K562 (cell line): ENCODE measurements at regions not wholly inside any gene's neighbourhood (a gene's known extent, or its start where the extent isn't known, plus 50 kb on each side); places are given as distances from the start of the nearest gene placed in this dataset.

Experiments used
- ATAC-seq: fragments of 200-7000 bp; cut with Tn5 transposase; 3 replicates; pipeline ENCODE4 v1.9.1; 2020; ENCODE audit warnings: moderate library complexity
- BruUV-seq: library from RNA; stranded (reverse); fragments of 400-500 nt; replicated peaks from 2 replicates; lab custom pipeline; 2021; lab: Mats Ljungman, UMichigan
- CTCF ChIA-PET: fragments of 300-600 bp; formaldehyde crosslinking; extraction: SDS; loops from one replicate; lab custom pipeline; 2021; ENCODE audit warnings: low intra/inter-chr PET ratio; lab: Yijun Ruan, JAX
- POLR2A ChIA-PET: fragments of 300-600, 350-650 bp; sonication (Branson Sonifier 250); formaldehyde crosslinking; extraction: SDS; loops from one replicate; lab custom pipeline; 2021; ENCODE audit warnings: antibody characterized with exemption, inconsistent platforms; lab: Yijun Ruan, JAX
- DNase-seq, 4 experiments: peaks; one replicate each; pipeline versions ENCODE4 v3.0.0 to v3.0.0-alpha.2; 2011 to 2018; ENCODE audit warnings: low spot score in 3 of 4, mixed read lengths in 3 of 4; ENCODE audit errors: extremely low read depth in 1 of 4
- FAIRE-seq: peaks from 2 replicates; lab custom pipeline; 2011; peaks lifted over from hg19 to GRCh38; lab: Jason Lieb, UNC
- H2AFZ ChIP-seq: 2 replicates; pipeline ENCODE4 v1.6.0; 2011; ENCODE audit warnings: low read depth, low read length, control low read depth, inconsistent platforms
- H3K27ac ChIP-seq: fragments of 200-600 bp; 3 replicates; pipeline ENCODE4 v1.8.0; 2011; ENCODE audit warnings: low read depth, mild to moderate bottlenecking, control low read depth, inconsistent platforms, low read length, moderate library complexity, mixed read lengths; ENCODE audit errors: extremely low read depth
- H3K27me3 ChIP-seq, 2 experiments: fragments of 300-600 bp in 1 of 2; 2 replicates in 1 of 2; 3 replicates in 1 of 2; pipeline versions ENCODE4 v1.6.0 to v1.8.0; 2011; ENCODE audit warnings: inconsistent platforms in 2 of 2, low read length in 2 of 2, mild to moderate bottlenecking in 1 of 2, mixed read lengths in 1 of 2, moderate library complexity in 1 of 2; ENCODE audit not compliant: control insufficient read depth in 2 of 2, insufficient read depth in 2 of 2
- H3K36me3 ChIP-seq: fragments of 300-600 bp; 3 replicates; pipeline ENCODE4 v1.8.0; 2011; ENCODE audit warnings: mild to moderate bottlenecking, low read length, inconsistent platforms; ENCODE audit not compliant: control insufficient read depth, insufficient read depth
- H3K4me1 ChIP-seq, 2 experiments: fragments of 200-600 bp in 1 of 2; replicated peaks in 1 of 2; 2 replicates in 1 of 2; 3 replicates in 1 of 2; pipeline versions ENCODE4 v1.5.1 to v1.8.0; 2011; ENCODE audit warnings: inconsistent platforms in 2 of 2, low read length in 2 of 2, mild to moderate bottlenecking in 1 of 2, mixed read lengths in 1 of 2, moderate library complexity in 1 of 2; ENCODE audit not compliant: control insufficient read depth in 2 of 2, insufficient read depth in 2 of 2
- H3K4me2 ChIP-seq: 2 replicates; pipeline ENCODE4 v1.6.1; 2011; ENCODE audit warnings: low read length, control low read depth, inconsistent platforms, mixed read lengths; ENCODE audit not compliant: insufficient read depth
- H3K4me3 ChIP-seq: fragments of 200-600 bp; sonication (generic), shearing (Covaris generic); 2 replicates; pipeline ENCODE4 v1.5.1; 2016; ENCODE audit warnings: control low read depth, inconsistent platforms
- H3K79me2 ChIP-seq: fragments of 200-600 bp; 3 replicates; pipeline ENCODE4 v1.8.0; 2011; ENCODE audit warnings: low read length, inconsistent platforms; ENCODE audit not compliant: control insufficient read depth, insufficient read depth
- H3K9ac ChIP-seq, 2 experiments: 2 replicates each; pipeline versions ENCODE4 v1.6.0 to v1.6.1; 2011; ENCODE audit warnings: low read depth in 2 of 2, low read length in 2 of 2, control low read depth in 1 of 2, inconsistent platforms in 1 of 2, mild to moderate bottlenecking in 1 of 2, mixed read lengths in 1 of 2; ENCODE audit not compliant: insufficient read depth in 1 of 2
- H3K9me1 ChIP-seq: one replicate; pipeline ENCODE4 v1.6.0; 2011; ENCODE audit warnings: inconsistent platforms, mild to moderate bottlenecking, low read length, moderate library complexity; ENCODE audit not compliant: control insufficient read depth, insufficient read depth
- H3K9me3 ChIP-seq: replicated peaks from 2 replicates; pipeline ENCODE4 v1.5.1; 2011; ENCODE audit warnings: low read depth, low read length, inconsistent platforms; ENCODE audit not compliant: control insufficient read depth, insufficient read depth
- H4K20me1 ChIP-seq: replicated peaks from 2 replicates; pipeline ENCODE4 v1.6.1; 2011; ENCODE audit warnings: low read length, inconsistent platforms, mixed read lengths; ENCODE audit not compliant: control insufficient read depth, insufficient read depth
- BCL6 ChIP-seq: fragments of 250-450 bp; sonication (Bioruptor Pico); IDR thresholded peaks from 2 replicates; pipeline ENCODE4 v1.4.0; 2020
- CAMTA2 ChIP-seq: fragments of 250-450 bp; sonication (Bioruptor Pico); conservative IDR thresholded peaks from 2 replicates; pipeline ENCODE4 v1.5.1; 2022
- CBFA2T3 ChIP-seq: fragments of 450-650 bp; IDR thresholded peaks from 2 replicates; pipeline ENCODE4 v1.6.1; 2017
- CEBPB ChIP-seq: fragments of 450-650 bp; IDR thresholded peaks from 2 replicates; pipeline ENCODE4 v1.6.1; 2016; ENCODE audit warnings: missing genetic modification characterization, missing compliant biosample characterization
- EP300 ChIP-seq: IDR thresholded peaks from 2 replicates; pipeline ENCODE4 v1.6.1; 2012; ENCODE audit warnings: low read length, improper control_type of control experiment
- MIER1 ChIP-seq: fragments of 450-650 bp; IDR thresholded peaks from 2 replicates; pipeline ENCODE4 v1.6.1; 2016; ENCODE audit warnings: antibody characterized with exemption, mild to moderate bottlenecking, low read depth
- MYNN ChIP-seq, 2 experiments: sonication (generic); formaldehyde crosslinking in 1 of 2; IDR thresholded peaks; 2 replicates each; pipeline versions ENCODE4 v1.5.0 to v1.6.1; 2016 to 2020; ENCODE audit warnings: antibody characterized with exemption in 1 of 2, missing genetic modification reagents in 1 of 2
- POLR2AphosphoS5 ChIP-seq: IDR thresholded peaks from 2 replicates; pipeline ENCODE4 v1.6.1; 2011; ENCODE audit warnings: mild to moderate bottlenecking, low read depth, low read length, moderate library complexity; ENCODE audit not compliant: control insufficient read depth, insufficient read depth
- RAD21 ChIP-seq, 2 experiments: fragments of 250-450 bp in 1 of 2; fragments of 450-650 bp in 1 of 2; sonication (Bioruptor Pico) in 1 of 2; formaldehyde crosslinking in 1 of 2; IDR thresholded peaks in 1 of 2; conservative IDR thresholded peaks in 1 of 2; 2 replicates each; pipeline versions ENCODE4 v1.4.0 to v1.8.0; 2020 to 2022; ENCODE audit warnings: mild to moderate bottlenecking in 2 of 2, moderate library complexity in 1 of 2
- SLC30A9 ChIP-seq: fragments of 250-450 bp; sonication (Bioruptor Pico); IDR thresholded peaks from 2 replicates; pipeline ENCODE4 v1.8.0; 2022; ENCODE audit warnings: mild to moderate bottlenecking, moderate library complexity
- SREBF1 ChIP-seq: fragments of 150-350 bp; IDR thresholded peaks from 2 replicates; pipeline ENCODE4 v1.6.1; 2014; ENCODE audit warnings: antibody characterized with exemption, low read depth, low read length, borderline replicate concordance
- SUPT5H ChIP-seq: fragments of 450-650 bp; IDR thresholded peaks from 2 replicates; pipeline ENCODE4 v1.6.1; 2016
- TAF15 ChIP-seq: fragments of 200-400 bp; formaldehyde crosslinking; IDR thresholded peaks from 2 replicates; pipeline ENCODE4 v1.6.1; 2017; ENCODE audit warnings: mild to moderate bottlenecking, low read depth, low read length, moderate library complexity
- YY1 ChIP-seq, 3 experiments: IDR thresholded peaks; 2 replicates each; pipeline ENCODE4 v1.6.1; 2011; ENCODE audit warnings: low read length in 2 of 3, mild to moderate bottlenecking in 2 of 3, moderate library complexity in 2 of 3, borderline replicate concordance in 1 of 3, control low read depth in 1 of 3, low read depth in 1 of 3; ENCODE audit not compliant: insufficient read depth in 3 of 3, insufficient replicate concordance in 2 of 3, control insufficient read depth in 1 of 3, insufficient read length in 1 of 3; ENCODE audit errors: extremely low read depth in 1 of 3
- WGBS: fragments of 100-300 bp; shearing (Covaris generic); methylation state at CpG from one replicate; pipeline ENCODE4 v1.1.6; 2016; ENCODE audit warnings: low coverage, mixed read lengths; ENCODE audit not compliant: insufficient coverage; ENCODE audit errors: missing lambda C conversion rate; 5-methylcytosine and 5-hydroxymethylcytosine counted together
- in situ Hi-C: fragments of 300-500 bp; cut with MboI; formaldehyde crosslinking; loops from 4 replicates; pipeline ENCODE4 v1.15.0; 2018; ENCODE audit warnings: inconsistent platforms, mixed read lengths
- intact Hi-C: fragments of 100-400 bp; cut with micrococcal nuclease; formaldehyde crosslinking; loops from 2 replicates; pipeline ENCODE4 v1.14.2; 2022
- TF ChIP-seq, protein P1 (sequence below): sonication (generic); formaldehyde crosslinking; IDR thresholded peaks from 2 replicates; pipeline ENCODE4 v1.8.1; 2023; ENCODE audit warnings: missing genetic modification reagents, mild to moderate bottlenecking, borderline replicate concordance

DNA sequence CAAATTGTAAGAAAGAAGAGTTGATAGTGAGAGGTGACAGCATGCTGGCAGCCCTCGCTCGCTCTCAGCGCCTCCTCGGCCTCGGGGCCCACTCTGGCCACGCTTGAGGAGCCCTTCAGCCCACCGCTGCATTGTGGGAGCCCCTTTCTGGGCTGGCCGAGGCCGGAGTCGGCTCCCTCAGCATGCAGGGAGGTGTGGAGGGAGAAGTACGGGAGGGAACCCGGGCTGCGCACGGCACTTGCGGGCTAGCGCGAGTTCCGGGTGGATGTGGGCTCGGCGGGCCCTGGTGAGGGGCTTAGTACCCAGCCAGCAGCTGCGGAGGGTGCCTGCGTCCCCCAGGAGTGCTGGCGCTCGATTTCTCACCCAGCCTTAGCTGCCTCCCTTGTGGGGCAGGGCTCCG lies 539.7 kb upstream of the CCDC179 start:
- Histone ChIP-seq H3K9ac (no peak overlapping the region), H3K4me3 (no peak overlapping the region), H3K79me2 (no peaks in the 10 kb centered on the region), H3K9me3 (no peaks in the 10 kb centered on the region), H3K9me1 (no peaks in the 10 kb centered on the region), H3K36me3 (no peaks in the 10 kb centered on the region), H3K27me3 (no peaks in the 10 kb centered on the region), H3K4me1 (no peaks in the 10 kb centered on the region), H3K27ac (no peak overlapping the region), H2AFZ (no peak overlapping the region), H4K20me1 (no peaks in the 10 kb centered on the region), H3K4me2 (no peak overlapping the region)
- TF ChIP-seq MIER1 (no peak), SLC30A9 (CRISPR knock-in tag) (no peak), CAMTA2 (CRISPR knock-in tag) (no peak), YY1 (IDR thresholded peaks at IDR 0.05; ENCODE audit: borderline replicate concordance in 1 of 3, control insufficient read depth in 1 of 3, extremely low read depth in 1 of 3, insufficient read depth in 3 of 3, insufficient read length in 1 of 3, insufficient replicate concordance in 2 of 3, low read depth in 1 of 3, low read length in 2 of 3) (no peak), CBFA2T3 (no peak), SUPT5H (no peak), CEBPB (tag) (no peak), BCL6 (no peak), EP300 (no peak), MYNN (IDR thresholded peaks at IDR 0.05) (no peak), MYNN (CRISPR knock-in tag; IDR thresholded peaks at IDR 0.05) (no peak), SREBF1 (no peak), RAD21 (CRISPR knock-in tag; conservative IDR thresholded peaks at IDR 0.05 in 1 of 2, IDR thresholded peaks at IDR 0.05 in 1 of 2) (no peak), TAF15 (no peak), POLR2AphosphoS5 (no peak)
- TF ChIP-seq, protein P1, sequence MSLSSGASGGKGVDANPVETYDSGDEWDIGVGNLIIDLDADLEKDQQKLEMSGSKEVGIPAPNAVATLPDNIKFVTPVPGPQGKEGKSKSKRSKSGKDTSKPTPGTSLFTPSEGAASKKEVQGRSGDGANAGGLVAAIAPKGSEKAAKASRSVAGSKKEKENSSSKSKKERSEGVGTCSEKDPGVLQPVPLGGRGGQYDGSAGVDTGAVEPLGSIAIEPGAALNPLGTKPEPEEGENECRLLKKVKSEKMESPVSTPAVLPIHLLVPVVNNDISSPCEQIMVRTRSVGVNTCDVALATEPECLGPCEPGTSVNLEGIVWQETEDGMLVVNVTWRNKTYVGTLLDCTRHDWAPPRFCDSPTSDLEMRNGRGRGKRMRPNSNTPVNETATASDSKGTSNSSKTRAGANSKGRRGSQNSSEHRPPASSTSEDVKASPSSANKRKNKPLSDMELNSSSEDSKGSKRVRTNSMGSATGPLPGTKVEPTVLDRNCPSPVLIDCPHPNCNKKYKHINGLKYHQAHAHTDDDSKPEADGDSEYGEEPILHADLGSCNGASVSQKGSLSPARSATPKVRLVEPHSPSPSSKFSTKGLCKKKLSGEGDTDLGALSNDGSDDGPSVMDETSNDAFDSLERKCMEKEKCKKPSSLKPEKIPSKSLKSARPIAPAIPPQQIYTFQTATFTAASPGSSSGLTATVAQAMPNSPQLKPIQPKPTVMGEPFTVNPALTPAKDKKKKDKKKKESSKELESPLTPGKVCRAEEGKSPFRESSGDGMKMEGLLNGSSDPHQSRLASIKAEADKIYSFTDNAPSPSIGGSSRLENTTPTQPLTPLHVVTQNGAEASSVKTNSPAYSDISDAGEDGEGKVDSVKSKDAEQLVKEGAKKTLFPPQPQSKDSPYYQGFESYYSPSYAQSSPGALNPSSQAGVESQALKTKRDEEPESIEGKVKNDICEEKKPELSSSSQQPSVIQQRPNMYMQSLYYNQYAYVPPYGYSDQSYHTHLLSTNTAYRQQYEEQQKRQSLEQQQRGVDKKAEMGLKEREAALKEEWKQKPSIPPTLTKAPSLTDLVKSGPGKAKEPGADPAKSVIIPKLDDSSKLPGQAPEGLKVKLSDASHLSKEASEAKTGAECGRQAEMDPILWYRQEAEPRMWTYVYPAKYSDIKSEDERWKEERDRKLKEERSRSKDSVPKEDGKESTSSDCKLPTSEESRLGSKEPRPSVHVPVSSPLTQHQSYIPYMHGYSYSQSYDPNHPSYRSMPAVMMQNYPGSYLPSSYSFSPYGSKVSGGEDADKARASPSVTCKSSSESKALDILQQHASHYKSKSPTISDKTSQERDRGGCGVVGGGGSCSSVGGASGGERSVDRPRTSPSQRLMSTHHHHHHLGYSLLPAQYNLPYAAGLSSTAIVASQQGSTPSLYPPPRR (CRISPR knock-in tag): no peak
- BruUV-seq: no TSS peak
- in situ Hi-C loops (no loop called here), intact Hi-C loops (no loop called here)
- 2% methylated on average over 10 of the region's 25 CpGs for WGBS
- no peak for ATAC-seq
- no peak for FAIRE-seq
- ChIA-PET CTCF (no interaction called here), POLR2A (interaction anchor here (0.6 kb wide), 1 partner anchor 781 kb away, joined by 3 read pairs; no protein-coding TSS in a partner anchor)
- no peak for DNase-seq
